ENCODE measurements at regions not wholly inside any gene's neighbourhood (a gene's known extent, or its start where the extent isn't known, plus 50 kb on each side); places are given as distances from the start of the nearest gene placed in this dataset.

GRCh38 chr18:10365021-10365500 lies 89.4 kb upstream of the APCDD1 start:
- intact Hi-C loops (cut with DNase I) = no loop called here
- Histone ChIP-seq H3K36me3 (ENCODE audit: insufficient read depth in 1 of 2, low read depth in 1 of 2) (no peaks in the 10 kb centered on the region), H3K27ac (no peak overlapping the region), H3K4me3 (no peak overlapping the region), H3K27me3 (ENCODE audit: insufficient read depth in 3 of 3, low read length in 2 of 3) (no peaks in the 10 kb centered on the region), H3K9me3 (peaks cover 18% of the 10 kb centered on the region), H3K4me1 (no peaks in the 10 kb centered on the region)
- DNase-seq = no peak
- TF ChIP-seq CTCF (IDR thresholded peaks at IDR 0.05) = no peak
- ATAC-seq = no peak
- 57 to 77% (median 70%) methylated on average over 1 of the region's 1 CpG for WGBS, 3 donors

- 69 to 78% (median 74%) methylated on average over 5 of the region's 5 CpGs for WGBS, 3 donors
- intact Hi-C loops (cut with DNase I) = no loop called here
- no peak for TF ChIP-seq CTCF (IDR thresholded peaks at IDR 0.05)
- Histone ChIP-seq H3K4me3 (no peak overlapping the region), H3K4me1 (no peaks in the 10 kb centered on the region), H3K36me3 (ENCODE audit: insufficient read depth in 1 of 2, low read depth in 1 of 2) (no peaks in the 10 kb centered on the region), H3K27ac (no peak overlapping the region), H3K9me3 (peaks cover 18% of the 10 kb centered on the region), H3K27me3 (ENCODE audit: insufficient read depth in 3 of 3, low read length in 2 of 3) (no peaks in the 10 kb centered on the region)
- DNase-seq (no peak), ATAC-seq (no peak)
These were observed 88.5 kb upstream of the APCDD1 start for GRCh38 chr18:10365901-10366300.

GRCh38 chr18:10367836-10368235 lies 86.6 kb upstream of the APCDD1 start:
- no peak for TF ChIP-seq CTCF (IDR thresholded peaks at IDR 0.05)
- Histone ChIP-seq H3K4me3 (no peak overlapping the region), H3K9me3 (peaks cover 18% of the 10 kb centered on the region), H3K4me1 (no peaks in the 10 kb centered on the region), H3K27me3 (ENCODE audit: insufficient read depth in 3 of 3, low read length in 2 of 3) (no peaks in the 10 kb centered on the region), H3K27ac (no peak overlapping the region), H3K36me3 (ENCODE audit: insufficient read depth in 1 of 2, low read depth in 1 of 2) (no peaks in the 10 kb centered on the region)
- ATAC-seq (no peak), DNase-seq (no peak)
- WGBS, 3 donors = 68 to 71% (median 70%) methylated on average over 3 of the region's 3 CpGs
- intact Hi-C loops (cut with DNase I) = no loop called here

GRCh38 chr18:10368456-10369453 lies 85.7 kb upstream of the APCDD1 start:
- intact Hi-C loops (cut with DNase I) = no loop called here
- ATAC-seq (no peak), DNase-seq (no peak)
- no peak for TF ChIP-seq CTCF (IDR thresholded peaks at IDR 0.05)
- no peaks in the 10 kb centered on the region for H3K36me3 ChIP-seq (ENCODE audit: insufficient read depth in 1 of 2, low read depth in 1 of 2)
- H3K4me1 ChIP-seq = no peaks in the 10 kb centered on the region
- WGBS, 3 donors = 74 to 92% (median 79%) methylated on average over 6 to 8 of the region's 8 CpGs
- peaks cover 12% of the 10 kb centered on the region for H3K9me3 ChIP-seq
- no peaks in the 10 kb centered on the region for H3K27me3 ChIP-seq (ENCODE audit: insufficient read depth in 3 of 3, low read length in 2 of 3)
- H3K27ac ChIP-seq = no peak overlapping the region
- no peak overlapping the region for H3K4me3 ChIP-seq

Data from psoas muscle (tissue), 7 donors.